Neural cell (in vitro differentiated cells): ENCODE measurements at regions not wholly inside any gene's neighbourhood (a gene's known extent, or its start where the extent isn't known, plus 50 kb on each side); places are given as distances from the start of the nearest gene placed in this dataset.

Experiments
- H2AFZ ChIP-seq: fragments of 200-600, 300-800 bp; sonication (generic), shearing (Covaris generic); 2 replicates; pipeline ENCODE4 v1.6.0; 2014; ENCODE audit warnings: low read depth, mild to moderate bottlenecking, antibody characterized with exemption, low read length, moderate library complexity
- H3F3A ChIP-seq: fragments of 200-600 bp; shearing (Covaris generic); 2 replicates; pipeline ENCODE4 v1.6.1; 2016; ENCODE audit warnings: mild to moderate bottlenecking, moderate library complexity, mixed read lengths, antibody characterized with exemption, low read length; ENCODE audit not compliant: insufficient read depth, poor library complexity, severe bottlenecking
- H3K27ac ChIP-seq: fragments of 200-600, 300-800 bp; sonication (generic), shearing (Covaris generic); 2 replicates; pipeline ENCODE4 v1.5.1; 2014; ENCODE audit warnings: mild to moderate bottlenecking, low read length, moderate library complexity
- H3K27me3 ChIP-seq: fragments of 300-800, 200-600 bp; sonication (generic), shearing (Covaris generic); 2 replicates; pipeline ENCODE4 v1.6.0; 2014; ENCODE audit warnings: mild to moderate bottlenecking, low read depth, low read length, moderate library complexity; ENCODE audit not compliant: insufficient read depth
- H3K36me3 ChIP-seq: fragments of 300-800, 200-600 bp; sonication (generic), shearing (Covaris generic); 2 replicates; pipeline ENCODE4 v1.5.1; 2014; ENCODE audit warnings: mild to moderate bottlenecking, antibody characterized with exemption, low read length, moderate library complexity; ENCODE audit not compliant: insufficient read depth
- H3K4me2 ChIP-seq: fragments of 300-800, 200-600 bp; sonication (generic), shearing (Covaris generic); 2 replicates; pipeline ENCODE4 v1.6.0; 2014; ENCODE audit warnings: mild to moderate bottlenecking, low read length
- H3K4me3 ChIP-seq: fragments of 300-800, 200-600 bp; sonication (generic), shearing (Covaris generic); 2 replicates; pipeline ENCODE4 v1.5.1; 2014; ENCODE audit warnings: mild to moderate bottlenecking, low read length, moderate library complexity
- H3K79me2 ChIP-seq: fragments of 200-600 bp; shearing (Covaris generic); replicated peaks from 2 replicates; pipeline ENCODE4 v1.6.0; 2014; ENCODE audit warnings: mild to moderate bottlenecking, low read length, moderate library complexity; ENCODE audit not compliant: insufficient read depth
- H3K9ac ChIP-seq: fragments of 300-800, 200-600 bp; sonication (generic), shearing (Covaris generic); 2 replicates; pipeline ENCODE4 v1.6.1; 2016; ENCODE audit warnings: mild to moderate bottlenecking, low read length, mixed read lengths
- H3K9me2 ChIP-seq: fragments of 200-600 bp; shearing (Covaris generic); 2 replicates; pipeline ENCODE4 v1.6.1; 2016; ENCODE audit warnings: mild to moderate bottlenecking, low read length, mixed read lengths; ENCODE audit not compliant: insufficient read depth
- H3K9me3 ChIP-seq: fragments of 200-600, 300-800 bp; sonication (generic), shearing (Covaris generic); 2 replicates; pipeline ENCODE4 v1.6.1; 2016; ENCODE audit warnings: mild to moderate bottlenecking, mixed run types, low read length, moderate library complexity, mixed read lengths
- H4K20me1 ChIP-seq: fragments of 200-600 bp; shearing (Covaris generic); 2 replicates; pipeline ENCODE4 v1.6.1; 2016; ENCODE audit warnings: mild to moderate bottlenecking, mixed run types; ENCODE audit not compliant: insufficient read depth
- CTCF ChIP-seq: fragments of 450-650 bp; IDR thresholded peaks from 2 replicates; pipeline ENCODE4 v1.5.1; 2014; ENCODE audit warnings: antibody characterized with exemption, mild to moderate bottlenecking, moderate library complexity; ENCODE audit not compliant: poor library complexity, severe bottlenecking
- EP300 ChIP-seq: fragments of 450-650 bp; conservative IDR thresholded peaks from 2 replicates; pipeline ENCODE4 v1.6.1; 2014; ENCODE audit warnings: antibody characterized with exemption, mild to moderate bottlenecking, moderate library complexity; ENCODE audit not compliant: poor library complexity, severe bottlenecking
- EZH2 ChIP-seq: fragments of 200-600, 300-800 bp; shearing (Covaris generic), sonication (generic); IDR thresholded peaks from 2 replicates; pipeline ENCODE4 v1.6.1; 2014; ENCODE audit warnings: antibody characterized with exemption, low read length, borderline replicate concordance, mild to moderate bottlenecking; ENCODE audit not compliant: insufficient read depth, poor library complexity, severe bottlenecking
- MXI1 ChIP-seq: fragments of 450-650 bp; conservative IDR thresholded peaks from 2 replicates; pipeline ENCODE4 v1.6.1; 2014; ENCODE audit warnings: antibody characterized with exemption, mild to moderate bottlenecking; ENCODE audit not compliant: poor library complexity, severe bottlenecking
- POLR2AphosphoS5 ChIP-seq: IDR thresholded peaks from 2 replicates; pipeline ENCODE4 v1.6.1; 2012
- RAD21 ChIP-seq: fragments of 450-650 bp; conservative IDR thresholded peaks from 2 replicates; pipeline ENCODE4 v1.6.1; 2014; ENCODE audit warnings: antibody characterized with exemption, mild to moderate bottlenecking, moderate library complexity
- SMC3 ChIP-seq: fragments of 450-650 bp; conservative IDR thresholded peaks from 2 replicates; pipeline ENCODE4 v1.6.1; 2014; ENCODE audit warnings: antibody characterized with exemption, mild to moderate bottlenecking, moderate library complexity; ENCODE audit not compliant: poor library complexity
- TAF1 ChIP-seq: IDR thresholded peaks from 2 replicates; pipeline ENCODE4 v1.6.1; 2012; ENCODE audit warnings: low read depth
- TF ChIP-seq, protein P1 (sequence below): IDR thresholded peaks from 2 replicates; pipeline ENCODE4 v1.6.1; 2012; ENCODE audit warnings: borderline replicate concordance

DNA sequence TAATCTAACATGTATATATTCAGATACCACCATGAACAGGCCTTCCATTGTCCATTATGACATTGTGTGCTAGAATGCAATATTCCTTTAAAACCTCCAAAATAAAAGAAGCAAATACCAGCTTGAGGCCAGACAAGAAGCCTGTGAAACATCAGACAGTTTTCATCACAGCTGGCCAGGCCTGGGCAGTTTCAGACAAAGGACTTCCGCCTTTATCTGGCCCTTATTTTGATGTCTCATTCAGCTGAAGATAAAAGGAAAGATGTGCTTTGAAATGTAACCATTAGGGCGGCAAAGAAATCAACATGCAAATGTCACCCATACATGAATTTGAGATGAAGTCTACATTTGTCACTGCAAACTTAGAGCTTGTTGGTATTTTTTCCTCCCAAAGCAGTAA is 737.5 kb downstream of the KCNJ2 start:
- Histone ChIP-seq H3K9me3 (no peaks in the 10 kb centered on the region), H3K9ac (no peak overlapping the region), H3K36me3 (no peaks in the 10 kb centered on the region), H3K27ac (no peak overlapping the region), H3K4me2 (no peak overlapping the region), H3K9me2 (no peaks in the 10 kb centered on the region), H4K20me1 (no peaks in the 10 kb centered on the region), H3F3A (no peaks in the 10 kb centered on the region), H3K27me3 (no peaks in the 10 kb centered on the region), H3K4me3 (no peak overlapping the region), H2AFZ (no peak overlapping the region), H3K79me2 (no peaks in the 10 kb centered on the region)
- TF ChIP-seq RAD21 = no peak
- TF ChIP-seq EZH2 = no peak
- no peak for TF ChIP-seq SMC3
- no peak for TF ChIP-seq TAF1
- TF ChIP-seq POLR2AphosphoS5 = no peak
- TF ChIP-seq EP300 = no peak
- no peak for TF ChIP-seq MXI1
- TF ChIP-seq, protein P1, sequence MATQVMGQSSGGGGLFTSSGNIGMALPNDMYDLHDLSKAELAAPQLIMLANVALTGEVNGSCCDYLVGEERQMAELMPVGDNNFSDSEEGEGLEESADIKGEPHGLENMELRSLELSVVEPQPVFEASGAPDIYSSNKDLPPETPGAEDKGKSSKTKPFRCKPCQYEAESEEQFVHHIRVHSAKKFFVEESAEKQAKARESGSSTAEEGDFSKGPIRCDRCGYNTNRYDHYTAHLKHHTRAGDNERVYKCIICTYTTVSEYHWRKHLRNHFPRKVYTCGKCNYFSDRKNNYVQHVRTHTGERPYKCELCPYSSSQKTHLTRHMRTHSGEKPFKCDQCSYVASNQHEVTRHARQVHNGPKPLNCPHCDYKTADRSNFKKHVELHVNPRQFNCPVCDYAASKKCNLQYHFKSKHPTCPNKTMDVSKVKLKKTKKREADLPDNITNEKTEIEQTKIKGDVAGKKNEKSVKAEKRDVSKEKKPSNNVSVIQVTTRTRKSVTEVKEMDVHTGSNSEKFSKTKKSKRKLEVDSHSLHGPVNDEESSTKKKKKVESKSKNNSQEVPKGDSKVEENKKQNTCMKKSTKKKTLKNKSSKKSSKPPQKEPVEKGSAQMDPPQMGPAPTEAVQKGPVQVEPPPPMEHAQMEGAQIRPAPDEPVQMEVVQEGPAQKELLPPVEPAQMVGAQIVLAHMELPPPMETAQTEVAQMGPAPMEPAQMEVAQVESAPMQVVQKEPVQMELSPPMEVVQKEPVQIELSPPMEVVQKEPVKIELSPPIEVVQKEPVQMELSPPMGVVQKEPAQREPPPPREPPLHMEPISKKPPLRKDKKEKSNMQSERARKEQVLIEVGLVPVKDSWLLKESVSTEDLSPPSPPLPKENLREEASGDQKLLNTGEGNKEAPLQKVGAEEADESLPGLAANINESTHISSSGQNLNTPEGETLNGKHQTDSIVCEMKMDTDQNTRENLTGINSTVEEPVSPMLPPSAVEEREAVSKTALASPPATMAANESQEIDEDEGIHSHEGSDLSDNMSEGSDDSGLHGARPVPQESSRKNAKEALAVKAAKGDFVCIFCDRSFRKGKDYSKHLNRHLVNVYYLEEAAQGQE = no peak

- Histone ChIP-seq H4K20me1 (no peaks in the 10 kb centered on the region), H3K9me2 (no peaks in the 10 kb centered on the region), H3F3A (no peaks in the 10 kb centered on the region), H3K4me3 (no peak overlapping the region), H3K27me3 (no peaks in the 10 kb centered on the region), H3K27ac (no peak overlapping the region), H3K79me2 (no peaks in the 10 kb centered on the region), H3K4me2 (no peak overlapping the region), H3K9me3 (peaks cover 4% of the 10 kb centered on the region), H3K36me3 (no peaks in the 10 kb centered on the region), H2AFZ (no peak overlapping the region), H3K9ac (no peak overlapping the region)
- TF ChIP-seq EP300 (no peak), EZH2 (no peak), CTCF (no peak), SMC3 (no peak), POLR2AphosphoS5 (no peak), RAD21 (no peak), TAF1 (no peak), MXI1 (no peak)
- TF ChIP-seq, protein P1 = no peak
These were observed 743.6 kb downstream of the KCNJ2 start for GRCh38 chr17:70912716-70913485.
